HepG2 (cell line): ENCODE measurements at regions not wholly inside any gene's neighbourhood (a gene's known extent, or its start where the extent isn't known, plus 50 kb on each side); places are given as distances from the start of the nearest gene placed in this dataset.

ENCODE experiments used
- ATAC-seq: fragments of 200-7000 bp; cut with Tn5 transposase; 3 replicates; pipeline ENCODE4 v1.9.1; 2020; ENCODE audit warnings: mild to moderate bottlenecking, moderate library complexity
- BruUV-seq: library from RNA; stranded (reverse); fragments of 400-500 nt; replicated peaks from 2 replicates; lab custom pipeline; 2021; lab: Mats Ljungman, UMichigan
- CTCF ChIA-PET: fragments of 300-600 bp; formaldehyde crosslinking; extraction: SDS; loops from one replicate; lab custom pipeline; 2021; ENCODE audit warnings: low total read pairs, inconsistent platforms, low intra/inter-chr PET ratio; lab: Yijun Ruan, JAX
- POLR2A ChIA-PET: fragments of 350-600 bp; sonication (Branson Sonifier 250); formaldehyde crosslinking; loops from one replicate; lab custom pipeline; 2020; ENCODE audit warnings: antibody characterized with exemption, inconsistent platforms; lab: Yijun Ruan, JAX
- DNase-seq: peaks from one replicate; pipeline ENCODE4 v3.0.0-alpha.2; 2015; ENCODE audit warnings: low spot score
- FAIRE-seq: peaks from 3 replicates; lab custom pipeline; 2011; peaks lifted over from hg19 to GRCh38; lab: Jason Lieb, UNC
- H2AFZ ChIP-seq: one replicate; pipeline ENCODE4 v1.6.1; 2011; ENCODE audit warnings: low read length, inconsistent platforms
- H3K27ac ChIP-seq: fragments of 300-600 bp; 3 replicates; pipeline ENCODE4 v1.8.0; 2011; ENCODE audit warnings: mixed run types, mild to moderate bottlenecking, mixed read lengths, low read length, inconsistent platforms; ENCODE audit not compliant: insufficient read depth; ENCODE audit errors: extremely low read length
- H3K27me3 ChIP-seq, 2 experiments: fragments of 200-600 bp in 1 of 2; 2 replicates in 1 of 2; 3 replicates in 1 of 2; pipeline versions ENCODE4 v1.6.0 to v1.8.0; 2011; ENCODE audit warnings: low read length in 2 of 2, mild to moderate bottlenecking in 2 of 2, moderate library complexity in 2 of 2, inconsistent platforms in 1 of 2; ENCODE audit not compliant: insufficient read depth in 2 of 2, control insufficient read depth in 1 of 2
- H3K36me3 ChIP-seq, 2 experiments: fragments of 200-600 bp in 1 of 2; replicated peaks in 1 of 2; 2 replicates in 1 of 2; 3 replicates in 1 of 2; pipeline versions ENCODE4 v1.5.1 to v1.8.0; 2011; ENCODE audit warnings: low read length in 2 of 2, inconsistent platforms in 1 of 2; ENCODE audit not compliant: insufficient read depth in 2 of 2, control insufficient read depth in 1 of 2
- H3K4me1 ChIP-seq: 2 replicates; pipeline ENCODE4 v1.5.1; 2012; ENCODE audit warnings: low read length, inconsistent platforms; ENCODE audit not compliant: insufficient read depth
- H3K4me2 ChIP-seq: 2 replicates; pipeline ENCODE4 v1.6.0; 2011; ENCODE audit warnings: low read depth, low read length, inconsistent platforms
- H3K4me3 ChIP-seq, 3 experiments: fragments of 200-600 bp in 1 of 3; sonication (generic), shearing (Covaris generic) in 1 of 3; replicated peaks in 1 of 3; 2 replicates each; pipeline ENCODE4 v1.5.1; 2011 to 2016; ENCODE audit warnings: low read length in 3 of 3, inconsistent platforms in 2 of 3, low read depth in 2 of 3, mild to moderate bottlenecking in 2 of 3, control low read depth in 1 of 3, mixed read lengths in 1 of 3; ENCODE audit not compliant: insufficient read depth in 1 of 3
- H3K79me2 ChIP-seq: one replicate; pipeline ENCODE4 v1.6.1; 2011; ENCODE audit warnings: low read length, inconsistent platforms; ENCODE audit not compliant: insufficient read depth
- H3K9ac ChIP-seq: 2 replicates; pipeline ENCODE4 v1.6.0; 2011; ENCODE audit warnings: mild to moderate bottlenecking, low read depth, low read length, inconsistent platforms; ENCODE audit not compliant: insufficient read depth
- H3K9me3 ChIP-seq: 2 replicates; pipeline ENCODE4 v1.5.1; 2012; ENCODE audit warnings: mild to moderate bottlenecking, low read length
- H4K20me1 ChIP-seq: 2 replicates; pipeline ENCODE4 v1.6.0; 2011; ENCODE audit warnings: inconsistent platforms, mild to moderate bottlenecking, low read length, moderate library complexity; ENCODE audit not compliant: insufficient read depth
- ATRX ChIP-seq: sonication (generic); formaldehyde crosslinking; IDR thresholded peaks from 2 replicates; pipeline ENCODE4 v1.4.0; 2020; ENCODE audit warnings: missing genetic modification reagents, borderline replicate concordance
- CHD2 ChIP-seq: IDR thresholded peaks from 2 replicates; pipeline ENCODE4 v1.6.1; 2011; ENCODE audit warnings: low read depth, low read length, improper control_type of control experiment
- FOSL1 ChIP-seq: sonication (generic); formaldehyde crosslinking; IDR thresholded peaks from 2 replicates; pipeline ENCODE4 v1.9.0; 2021; ENCODE audit warnings: missing genetic modification reagents, borderline replicate concordance
- GPBP1L1 ChIP-seq: sonication (generic); formaldehyde crosslinking; IDR thresholded peaks from 2 replicates; pipeline ENCODE4 v1.5.0; 2020; ENCODE audit warnings: mild to moderate bottlenecking, missing genetic modification reagents
- IRX3 ChIP-seq: sonication (generic); formaldehyde crosslinking; IDR thresholded peaks from 2 replicates; pipeline ENCODE4 v1.8.1; 2023; ENCODE audit warnings: mild to moderate bottlenecking, low read depth, missing genetic modification reagents, borderline replicate concordance
- MYPOP ChIP-seq: sonication (generic); formaldehyde crosslinking; IDR thresholded peaks from 2 replicates; pipeline ENCODE4 v1.8.1; 2023; ENCODE audit warnings: mild to moderate bottlenecking, moderate library complexity, missing genetic modification reagents
- PITX1 ChIP-seq: sonication (generic); formaldehyde crosslinking; IDR thresholded peaks from 2 replicates; pipeline ENCODE4 v1.5.1; 2020; ENCODE audit warnings: mild to moderate bottlenecking, missing genetic modification reagents
- TBX2 ChIP-seq: sonication (generic); formaldehyde crosslinking; IDR thresholded peaks from 2 replicates; pipeline ENCODE4 v1.5.0; 2020; ENCODE audit warnings: missing genetic modification reagents, mild to moderate bottlenecking, borderline replicate concordance
- TCF7 ChIP-seq: sonication (generic); IDR thresholded peaks from 2 replicates; pipeline ENCODE4 v1.6.1; 2016; ENCODE audit warnings: antibody characterized with exemption, low read depth
- ZBTB43 ChIP-seq: sonication (generic); formaldehyde crosslinking; conservative IDR thresholded peaks from 2 replicates; pipeline ENCODE4 v1.4.0; 2020; ENCODE audit warnings: missing genetic modification reagents
- ZBTB7A ChIP-seq: sonication (generic); formaldehyde crosslinking; IDR thresholded peaks from 2 replicates; pipeline ENCODE4 v1.8.0; 2022; ENCODE audit warnings: mild to moderate bottlenecking, missing genetic modification reagents
- ZNF276 ChIP-seq: sonication (generic); formaldehyde crosslinking; IDR thresholded peaks from 2 replicates; pipeline ENCODE4 v1.4.0; 2020; ENCODE audit warnings: mild to moderate bottlenecking, low read depth, missing genetic modification reagents
- ZNF501 ChIP-seq: sonication (generic); formaldehyde crosslinking; IDR thresholded peaks from 2 replicates; pipeline ENCODE4 v1.5.1; 2020; ENCODE audit warnings: mild to moderate bottlenecking, moderate library complexity, missing genetic modification reagents
- WGBS: methylation state at CpG from one replicate; pipeline ENCODE4 v1.1.6; 2017; ENCODE audit warnings: low lambda C conversion rate; 5-methylcytosine and 5-hydroxymethylcytosine counted together
- in situ Hi-C: cut with HindIII; loops from 2 replicates; pipeline ENCODE4 v1.10.0; 2017; ENCODE audit warnings: low pct_unique_long_range_greater_than_20kb; ENCODE audit not compliant: extremely low pct_ligation_motif_present
- intact Hi-C: fragments of 100-400 bp; cut with micrococcal nuclease; formaldehyde crosslinking; loops from one replicate; pipeline ENCODE4 v1.10.0; 2022; ENCODE audit not compliant: unreplicated experiment

- in situ Hi-C loops = no loop called here
- intact Hi-C loops = no loop called here
- Histone ChIP-seq H3K27me3 (no peaks in the 10 kb centered on the region), H3K4me3 (no peak overlapping the region), H3K9ac (no peak overlapping the region), H2AFZ (no peak overlapping the region), H3K9me3 (peaks cover 24% of the 10 kb centered on the region), H4K20me1 (no peaks in the 10 kb centered on the region), H3K79me2 (no peaks in the 10 kb centered on the region), H3K4me2 (no peak overlapping the region), H3K36me3 (no peaks in the 10 kb centered on the region), H3K4me1 (no peaks in the 10 kb centered on the region), H3K27ac (no peak overlapping the region)
- DNase-seq = no peak
- no peak for TF ChIP-seq ZNF276 (CRISPR knock-in tag)
- TF ChIP-seq ZNF501 = no peak
- TF ChIP-seq ATRX (CRISPR knock-in tag) = no peak
- TF ChIP-seq FOSL1 (CRISPR knock-in tag) = no peak
- TF ChIP-seq PITX1 (CRISPR knock-in tag) = no peak
- no peak for TF ChIP-seq ZBTB7A (CRISPR knock-in tag)
- TF ChIP-seq TCF7 = no peak
- TF ChIP-seq IRX3 (CRISPR knock-in tag) = no peak
- no peak for TF ChIP-seq TBX2 (CRISPR knock-in tag)
- no peak for TF ChIP-seq CHD2
- no peak for TF ChIP-seq ZBTB43 (CRISPR knock-in tag)
- TF ChIP-seq GPBP1L1 (CRISPR knock-in tag) = no peak
- no peak for TF ChIP-seq MYPOP (CRISPR knock-in tag)
- 7% methylated on average over 3 of the region's 3 CpGs for WGBS
- FAIRE-seq = no peak
- ChIA-PET CTCF (no interaction called here), POLR2A (no interaction called here)
- BruUV-seq = no TSS peak
- ATAC-seq = no peak
Observed at GRCh38 chr19:30183807-30184490, 188.2 kb upstream of the ZNF536 start.
